ENCODE measurements at regions not wholly inside any gene's neighbourhood (a gene's known extent, or its start where the extent isn't known, plus 50 kb on each side); places are given as distances from the start of the nearest gene placed in this dataset.

GRCh38 chr6:120303527-120303926, 954.0 kb upstream of the MAN1A1 start (continued):
- no peak for TF ChIP-seq CTCF (conservative IDR thresholded peaks at IDR 0.05; ENCODE audit: low read depth in 2 of 2)
- TF ChIP-seq JUNB (IDR thresholded peaks at IDR 0.05; ENCODE audit: unreplicated experiment), result no peak
- no peak for TF ChIP-seq ZNF114 (CRISPR knock-in tag; IDR thresholded peaks at IDR 0.05)

GRCh38 chr6:120302041-120302440, 952.5 kb upstream of the MAN1A1 start:
- no peak overlapping the region for H3K27ac Mint-ChIP-seq
- no peak overlapping the region for H3K4me2 ChIP-seq
- H3F3A ChIP-seq (replicated peaks; ENCODE audit: low read depth), result no peaks in the 10 kb centered on the region
- H3K4me1 Mint-ChIP-seq, result peaks cover 7% of the 10 kb centered on the region
- H3K27me3 ChIP-seq (ENCODE audit: insufficient read depth), result no peaks in the 10 kb centered on the region
- H2AFZ ChIP-seq, result no peak overlapping the region
- ATAC-seq (no peak), DNase-seq (ENCODE audit: low spot score) (no peak)
- H3K4me3 ChIP-seq, result no peak overlapping the region
- H4K20me1 ChIP-seq (replicated peaks; ENCODE audit: insufficient read depth), result no peaks in the 10 kb centered on the region
- no peaks in the 10 kb centered on the region for H3K36me3 Mint-ChIP-seq (ENCODE audit: low read depth)
- no peak overlapping the region for H3K27ac ChIP-seq (ENCODE audit: low read depth)
- peaks cover 8% of the 10 kb centered on the region for H3K4me1 ChIP-seq (ENCODE audit: insufficient read depth)
- no peaks in the 10 kb centered on the region for H3K27me3 Mint-ChIP-seq (ENCODE audit: insufficient read depth, low read depth, poor library complexity)
- H3K9me3 Mint-ChIP-seq, result no peaks in the 10 kb centered on the region
- H3K4me3 Mint-ChIP-seq, result no peak overlapping the region
- no peaks in the 10 kb centered on the region for H3K9me2 ChIP-seq (ENCODE audit: insufficient read depth)
- no peaks in the 10 kb centered on the region for H3K36me3 ChIP-seq (ENCODE audit: insufficient read depth)
- no peaks in the 10 kb centered on the region for H3K79me2 ChIP-seq (replicated peaks; ENCODE audit: insufficient read depth)
- no peak for TF ChIP-seq EZH2phosphoT487 (IDR thresholded peaks at IDR 0.05; ENCODE audit: unreplicated experiment)
- no peak for TF ChIP-seq REST (IDR thresholded peaks at IDR 0.05; ENCODE audit: unreplicated experiment)
- no peak for TF ChIP-seq ETS1 (IDR thresholded peaks at IDR 0.05)
- no peak for TF ChIP-seq EZH2 (IDR thresholded peaks at IDR 0.05; ENCODE audit: low read depth, unreplicated experiment)
- no peak for TF ChIP-seq ZNF114 (CRISPR knock-in tag; IDR thresholded peaks at IDR 0.05)
- TF ChIP-seq JUNB (IDR thresholded peaks at IDR 0.05; ENCODE audit: unreplicated experiment), result no peak
- TF ChIP-seq CREB1 (CRISPR knock-in tag; IDR thresholded peaks at IDR 0.05; ENCODE audit: low read depth), result no peak
- no peak for TF ChIP-seq POLR2AphosphoS5 (IDR thresholded peaks at IDR 0.05; ENCODE audit: low read depth)
- no peak for TF ChIP-seq ZNF462 (CRISPR knock-in tag; IDR thresholded peaks at IDR 0.05)
- no peak for TF ChIP-seq NANOG (IDR thresholded peaks at IDR 0.05; ENCODE audit: borderline replicate concordance)
- no peak for TF ChIP-seq ZNF331 (CRISPR knock-in tag; IDR thresholded peaks at IDR 0.05; ENCODE audit: low read depth)
- no peak for TF ChIP-seq STAT1 (IDR thresholded peaks at IDR 0.05; ENCODE audit: unreplicated experiment)
